Upper lobe of left lung (tissue), 6 donors: ENCODE measurements at regions not wholly inside any gene's neighbourhood (a gene's known extent, or its start where the extent isn't known, plus 50 kb on each side); places are given as distances from the start of the nearest gene placed in this dataset.

Experiments
- ATAC-seq, 2 donors: fragments of 200-7000 bp; cut with Tn5 transposase; one replicate each; pipeline ENCODE4 v1.9.1; 2022; ENCODE audit warnings: mild to moderate bottlenecking in 2 of 2, moderate library complexity in 2 of 2; ENCODE audit not compliant: low FRiP score in 2 of 2
- DNase-seq, 2 donors: peaks; one replicate each; pipeline ENCODE4 v3.0.0-alpha.2; 2019 to 2020
- H3K27ac ChIP-seq, 4 donors: fragments of 200-600 bp; sonication (generic); one replicate each; pipeline ENCODE4 v1.5.1; 2016 to 2019
- H3K27me3 ChIP-seq, 4 donors: fragments of 200-600 bp; sonication (generic); one replicate each; pipeline ENCODE4 v1.5.1; 2017 to 2019
- H3K36me3 ChIP-seq, 4 donors: fragments of 200-600 bp; sonication (generic); one replicate each; pipeline ENCODE4 v1.5.1; 2016 to 2019
- H3K4me1 ChIP-seq, 4 donors: fragments of 200-600 bp; sonication (generic); one replicate each; pipeline ENCODE4 v1.5.1; 2018 to 2019
- H3K4me3 ChIP-seq, 4 donors: fragments of 200-600 bp; sonication (generic); one replicate each; pipeline ENCODE4 v1.5.1; 2017 to 2019; ENCODE audit warnings: mild to moderate bottlenecking in 2 of 4, moderate library complexity in 1 of 4
- H3K9me3 ChIP-seq, 4 donors: fragments of 200-600 bp; sonication (generic); one replicate each; pipeline ENCODE4 v1.5.1; 2018 to 2019
- EP300 ChIP-seq, 4 donors: sonication (generic); formaldehyde crosslinking; IDR thresholded peaks; one replicate each; pipeline ENCODE4 v1.5.1; 2017; ENCODE audit warnings: antibody characterized with exemption in 4 of 4, control low read depth in 2 of 4
- POLR2A ChIP-seq, 4 donors: fragments of 450-650 bp; IDR thresholded peaks; one replicate each; pipeline ENCODE4 v1.5.1; 2016 to 2017; ENCODE audit warnings: antibody characterized with exemption in 4 of 4, mild to moderate bottlenecking in 2 of 4
- POLR2AphosphoS5 ChIP-seq, 2 donors: sonication (generic); formaldehyde crosslinking; IDR thresholded peaks; one replicate each; pipeline ENCODE4 v1.5.1; 2017; ENCODE audit warnings: antibody characterized with exemption in 2 of 2
- WGBS, 2 donors: methylation state at CpG; one replicate each; pipeline ENCODE4 v1.1.5; 2017 to 2018; 5-methylcytosine and 5-hydroxymethylcytosine counted together
- TF ChIP-seq, protein P1 (sequence below), 6 experiments: fragments of 450-650 bp in 4 of 6; fragments of 200-600 bp in 2 of 6; sonication (generic) in 2 of 6; IDR thresholded peaks; one replicate each; pipeline ENCODE4 v1.5.1; 2016 to 2019; ENCODE audit warnings: antibody characterized with exemption in 6 of 6
- donor health status: DM: no; HTN: no; CAD: no; lungs with moderate emphysema.
- donor health status: DM: no; HTN: yes; CAD: no; lungs with severe emphysema.

GRCh38 chr2:177053716-177054115, 158.9 kb upstream of the HNRNPA3 start:
- H3K9me3 ChIP-seq, result no peaks in the 10 kb centered on the region
- DNase-seq (no peak), ATAC-seq (no peak)
- 47 to 86% methylated on average over 1 of the region's 1 CpG for WGBS, 2 donors
- TF ChIP-seq, protein P1, sequence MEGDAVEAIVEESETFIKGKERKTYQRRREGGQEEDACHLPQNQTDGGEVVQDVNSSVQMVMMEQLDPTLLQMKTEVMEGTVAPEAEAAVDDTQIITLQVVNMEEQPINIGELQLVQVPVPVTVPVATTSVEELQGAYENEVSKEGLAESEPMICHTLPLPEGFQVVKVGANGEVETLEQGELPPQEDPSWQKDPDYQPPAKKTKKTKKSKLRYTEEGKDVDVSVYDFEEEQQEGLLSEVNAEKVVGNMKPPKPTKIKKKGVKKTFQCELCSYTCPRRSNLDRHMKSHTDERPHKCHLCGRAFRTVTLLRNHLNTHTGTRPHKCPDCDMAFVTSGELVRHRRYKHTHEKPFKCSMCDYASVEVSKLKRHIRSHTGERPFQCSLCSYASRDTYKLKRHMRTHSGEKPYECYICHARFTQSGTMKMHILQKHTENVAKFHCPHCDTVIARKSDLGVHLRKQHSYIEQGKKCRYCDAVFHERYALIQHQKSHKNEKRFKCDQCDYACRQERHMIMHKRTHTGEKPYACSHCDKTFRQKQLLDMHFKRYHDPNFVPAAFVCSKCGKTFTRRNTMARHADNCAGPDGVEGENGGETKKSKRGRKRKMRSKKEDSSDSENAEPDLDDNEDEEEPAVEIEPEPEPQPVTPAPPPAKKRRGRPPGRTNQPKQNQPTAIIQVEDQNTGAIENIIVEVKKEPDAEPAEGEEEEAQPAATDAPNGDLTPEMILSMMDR (IDR thresholded peaks at IDR 0.05), result no peak
- TF ChIP-seq POLR2AphosphoS5 (IDR thresholded peaks at IDR 0.05), result no peak
- no peak for TF ChIP-seq POLR2A (IDR thresholded peaks at IDR 0.05)
- TF ChIP-seq EP300 (IDR thresholded peaks at IDR 0.05), result no peak
- H3K36me3 ChIP-seq, result no peaks in the 10 kb centered on the region
- no peak overlapping the region for H3K27ac ChIP-seq
- H3K4me1 ChIP-seq, result no peaks in the 10 kb centered on the region
- no peak overlapping the region for H3K4me3 ChIP-seq
- H3K27me3 ChIP-seq, result no peaks in the 10 kb centered on the region

- H3K4me1 ChIP-seq, result no peaks in the 10 kb centered on the region
- H3K36me3 ChIP-seq, result no peaks in the 10 kb centered on the region
- no peaks in the 10 kb centered on the region for H3K9me3 ChIP-seq
- no peak overlapping the region for H3K27ac ChIP-seq
- TF ChIP-seq, protein P1 (IDR thresholded peaks at IDR 0.05), result no peak
- no peak for TF ChIP-seq POLR2A (IDR thresholded peaks at IDR 0.05)
- no peak for TF ChIP-seq EP300 (IDR thresholded peaks at IDR 0.05)
- TF ChIP-seq POLR2AphosphoS5 (IDR thresholded peaks at IDR 0.05), result peak in 1 of 2 donors; percentile 43
- no peak overlapping the region for H3K4me3 ChIP-seq
- no peaks in the 10 kb centered on the region for H3K27me3 ChIP-seq
- ATAC-seq (no peak), DNase-seq (no peak)
- 63 to 76% methylated on average over 5 of the region's 5 CpGs for WGBS, 2 donors
Observed at GRCh38 chr2:177056481-177056929, 156.1 kb upstream of the HNRNPA3 start.

- H3K27me3 ChIP-seq, result no peaks in the 10 kb centered on the region
- no peak overlapping the region for H3K27ac ChIP-seq
- DNase-seq (no peak), ATAC-seq (no peak)
- H3K9me3 ChIP-seq, result no peaks in the 10 kb centered on the region
- H3K4me1 ChIP-seq, result no peaks in the 10 kb centered on the region
- H3K4me3 ChIP-seq, result no peak overlapping the region
- H3K36me3 ChIP-seq, result no peaks in the 10 kb centered on the region
- TF ChIP-seq, protein P1 (IDR thresholded peaks at IDR 0.05), result no peak
- TF ChIP-seq POLR2AphosphoS5 (IDR thresholded peaks at IDR 0.05) (no peak), EP300 (IDR thresholded peaks at IDR 0.05) (no peak), POLR2A (IDR thresholded peaks at IDR 0.05) (no peak)
Observed at GRCh38 chr2:177058747-177059146, 153.8 kb upstream of the HNRNPA3 start.

DNA sequence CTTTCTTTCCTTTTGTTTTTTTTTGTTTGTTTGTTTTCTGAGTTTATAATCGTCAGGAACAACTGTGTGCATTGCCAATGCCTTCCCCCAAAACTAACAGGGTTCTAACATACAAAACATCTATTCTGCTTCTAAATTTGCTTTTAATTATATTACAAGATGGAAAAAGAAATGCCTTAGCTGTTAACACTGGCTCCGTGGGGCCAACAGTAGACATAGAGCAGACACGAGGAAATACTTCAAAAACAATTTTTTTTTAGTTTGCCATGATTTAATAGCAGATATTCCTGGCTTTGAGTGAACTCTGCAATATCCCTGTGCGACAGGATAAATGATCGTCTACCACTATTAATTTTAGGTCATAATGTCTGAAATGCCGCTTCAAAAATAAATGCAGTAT, 153.3 kb upstream of the HNRNPA3 start:
- 69 to 72% methylated on average over 6 of the region's 6 CpGs for WGBS, 2 donors
- Histone ChIP-seq H3K27me3 (no peaks in the 10 kb centered on the region), H3K4me1 (no peaks in the 10 kb centered on the region), H3K36me3 (no peaks in the 10 kb centered on the region), H3K4me3 (no peak overlapping the region), H3K9me3 (no peaks in the 10 kb centered on the region), H3K27ac (no peak overlapping the region)
- ATAC-seq (no peak), DNase-seq (no peak)
- TF ChIP-seq, protein P1 (IDR thresholded peaks at IDR 0.05), result no peak

GRCh38 chr2:177063331-177063730, 149.3 kb upstream of the HNRNPA3 start:
- no peak for DNase-seq
- Histone ChIP-seq H3K9me3 (no peaks in the 10 kb centered on the region), H3K36me3 (no peaks in the 10 kb centered on the region), H3K27ac (no peak overlapping the region), H3K27me3 (no peaks in the 10 kb centered on the region), H3K4me1 (no peaks in the 10 kb centered on the region), H3K4me3 (no peak overlapping the region)
- TF ChIP-seq POLR2AphosphoS5 (IDR thresholded peaks at IDR 0.05), result no peak
- TF ChIP-seq POLR2A (IDR thresholded peaks at IDR 0.05), result no peak
- no peak for TF ChIP-seq EP300 (IDR thresholded peaks at IDR 0.05)
- TF ChIP-seq, protein P1 (IDR thresholded peaks at IDR 0.05), result no peak
- 94 to 100% methylated on average over 1 of the region's 1 CpG for WGBS, 2 donors
- no peak for ATAC-seq
